ENCODE measurements at regions not wholly inside any gene's neighbourhood (a gene's known extent, or its start where the extent isn't known, plus 50 kb on each side); places are given as distances from the start of the nearest gene placed in this dataset.

GRCh38 chr11:27968461-27968860, 139.5 kb downstream of the KIF18A start:
- TF ChIP-seq, protein P1, sequence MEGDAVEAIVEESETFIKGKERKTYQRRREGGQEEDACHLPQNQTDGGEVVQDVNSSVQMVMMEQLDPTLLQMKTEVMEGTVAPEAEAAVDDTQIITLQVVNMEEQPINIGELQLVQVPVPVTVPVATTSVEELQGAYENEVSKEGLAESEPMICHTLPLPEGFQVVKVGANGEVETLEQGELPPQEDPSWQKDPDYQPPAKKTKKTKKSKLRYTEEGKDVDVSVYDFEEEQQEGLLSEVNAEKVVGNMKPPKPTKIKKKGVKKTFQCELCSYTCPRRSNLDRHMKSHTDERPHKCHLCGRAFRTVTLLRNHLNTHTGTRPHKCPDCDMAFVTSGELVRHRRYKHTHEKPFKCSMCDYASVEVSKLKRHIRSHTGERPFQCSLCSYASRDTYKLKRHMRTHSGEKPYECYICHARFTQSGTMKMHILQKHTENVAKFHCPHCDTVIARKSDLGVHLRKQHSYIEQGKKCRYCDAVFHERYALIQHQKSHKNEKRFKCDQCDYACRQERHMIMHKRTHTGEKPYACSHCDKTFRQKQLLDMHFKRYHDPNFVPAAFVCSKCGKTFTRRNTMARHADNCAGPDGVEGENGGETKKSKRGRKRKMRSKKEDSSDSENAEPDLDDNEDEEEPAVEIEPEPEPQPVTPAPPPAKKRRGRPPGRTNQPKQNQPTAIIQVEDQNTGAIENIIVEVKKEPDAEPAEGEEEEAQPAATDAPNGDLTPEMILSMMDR (conservative IDR thresholded peaks at IDR 0.05), result no peak
- no peak overlapping the region for H3K27ac ChIP-seq

DNA sequence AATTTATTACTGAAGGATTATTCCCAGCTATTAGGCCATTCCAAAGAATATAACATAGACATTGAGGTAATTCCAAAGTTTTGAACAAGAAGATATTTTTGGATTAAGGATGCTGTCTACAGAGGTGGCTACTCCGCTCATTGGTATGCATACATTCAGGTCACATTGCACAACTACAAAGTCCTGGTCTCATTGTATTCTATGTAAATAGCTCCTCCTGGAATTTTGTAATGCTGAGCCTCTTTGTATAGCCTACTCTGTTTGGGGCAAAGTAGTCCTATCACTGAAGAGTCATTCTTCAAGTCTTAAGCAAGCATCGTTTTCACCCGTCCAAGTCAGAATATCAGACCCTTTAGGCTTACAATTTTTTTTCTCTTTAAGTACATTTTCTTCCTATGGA, 142.4 kb downstream of the KIF18A start:
- TF ChIP-seq, protein P1 (conservative IDR thresholded peaks at IDR 0.05), result no peak
- H3K27ac ChIP-seq, result no peak overlapping the region

DNA sequence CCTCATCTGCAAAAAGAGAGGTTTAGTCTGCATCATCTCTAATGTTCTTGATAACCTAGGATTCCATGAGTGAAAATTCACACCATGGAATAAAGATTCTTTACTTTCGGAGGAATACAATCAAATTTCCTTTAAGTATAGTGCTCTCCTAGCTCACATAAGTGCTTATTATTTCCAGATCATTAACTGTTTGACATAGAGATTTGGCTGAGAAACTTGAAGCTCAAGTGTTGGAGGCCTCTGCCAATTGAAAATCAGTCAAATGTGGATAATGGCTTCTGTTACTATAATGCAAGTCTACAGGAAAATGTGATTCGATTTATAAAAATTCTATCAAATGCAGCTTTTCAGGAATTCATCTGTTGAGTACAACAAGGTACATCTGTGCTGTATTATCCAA, 144.6 kb downstream of the KIF18A start:
- H3K27ac ChIP-seq, result no peak overlapping the region
- TF ChIP-seq, protein P1 (conservative IDR thresholded peaks at IDR 0.05), result no peak

DNA sequence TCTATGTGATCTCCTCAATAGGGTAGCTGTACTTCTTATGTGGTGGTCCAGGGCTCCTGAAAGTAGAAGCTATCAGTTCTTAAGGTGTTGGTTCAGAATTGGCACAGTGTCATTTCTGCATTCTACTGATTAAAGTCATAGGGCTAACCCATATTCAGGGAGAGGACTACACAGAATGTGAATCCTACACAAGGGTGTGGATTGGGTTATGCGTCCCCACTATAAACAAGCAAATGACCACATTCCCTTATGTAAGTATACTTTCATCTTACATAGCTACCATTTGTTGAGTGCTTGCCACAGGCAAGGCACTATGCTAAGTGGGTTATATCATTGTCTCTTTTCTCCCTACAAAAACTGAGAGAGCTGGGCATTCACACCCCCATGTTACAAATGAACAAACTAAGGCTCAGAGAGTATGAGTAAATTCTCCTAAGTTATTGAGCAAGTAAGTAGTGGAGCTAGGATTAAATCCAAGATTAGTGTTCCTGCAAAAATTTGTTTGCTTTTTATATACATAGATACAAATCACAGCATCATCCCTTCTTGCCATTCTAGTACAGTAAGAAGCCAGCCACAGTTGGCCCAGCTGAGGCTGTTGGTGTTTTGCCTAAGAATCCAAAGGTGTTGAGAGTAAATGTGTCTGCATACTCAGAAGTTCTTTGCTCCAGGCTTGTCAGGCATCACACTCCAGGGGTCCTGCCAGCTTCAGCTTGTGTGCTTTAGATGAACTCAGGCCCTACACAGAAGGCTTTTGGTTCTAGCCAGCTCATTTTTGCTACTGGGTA, 157.8 kb downstream of the KIF18A start:
- TF ChIP-seq, protein P1 (conservative IDR thresholded peaks at IDR 0.05), result no peak

DNA sequence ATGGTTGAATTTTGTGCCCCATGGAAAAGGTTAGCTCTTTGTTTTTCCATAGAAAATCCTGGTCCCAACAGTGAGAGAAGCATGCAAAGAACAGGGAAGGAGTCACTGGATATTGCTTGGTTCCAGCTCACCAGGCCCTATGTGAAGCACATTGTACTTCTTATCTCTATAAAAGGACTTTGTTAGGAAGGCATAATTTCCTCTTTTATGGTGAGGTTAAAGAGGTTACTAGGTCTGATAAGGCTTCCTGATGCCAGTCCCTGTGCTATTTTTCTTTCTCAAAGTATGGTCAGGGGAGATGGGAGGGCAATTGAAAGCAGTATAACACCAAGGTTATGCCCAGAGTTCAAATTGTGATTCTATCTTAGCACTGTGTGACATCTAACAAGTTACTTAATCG, 162.6 kb downstream of the KIF18A start:
- H3K27ac ChIP-seq, result no peak overlapping the region
- TF ChIP-seq, protein P1 (conservative IDR thresholded peaks at IDR 0.05), result no peak

More for the DNA sequence above, 157.8 kb downstream of the KIF18A start:
- H3K27ac ChIP-seq, result no peak overlapping the region

GRCh38 chr11:27938011-27938410, 169.9 kb downstream of the KIF18A start:
- H3K27ac ChIP-seq, result no peak overlapping the region
- TF ChIP-seq, protein P1 (conservative IDR thresholded peaks at IDR 0.05), result no peak

GRCh38 chr11:27934830-27935145, 173.2 kb downstream of the KIF18A start:
- H3K27ac ChIP-seq, result no peak overlapping the region

More at GRCh38 chr11:27934830-27935145, 173.2 kb downstream of the KIF18A start:
- TF ChIP-seq, protein P1 (conservative IDR thresholded peaks at IDR 0.05), result no peak

Data from VCaP (cell line).